ENCODE measurements at regions not wholly inside any gene's neighbourhood (a gene's known extent, or its start where the extent isn't known, plus 50 kb on each side); places are given as distances from the start of the nearest gene placed in this dataset.
A peak's percentile ranks its signal among the peaks of the same experiment; 100 is the strongest.

DNA sequence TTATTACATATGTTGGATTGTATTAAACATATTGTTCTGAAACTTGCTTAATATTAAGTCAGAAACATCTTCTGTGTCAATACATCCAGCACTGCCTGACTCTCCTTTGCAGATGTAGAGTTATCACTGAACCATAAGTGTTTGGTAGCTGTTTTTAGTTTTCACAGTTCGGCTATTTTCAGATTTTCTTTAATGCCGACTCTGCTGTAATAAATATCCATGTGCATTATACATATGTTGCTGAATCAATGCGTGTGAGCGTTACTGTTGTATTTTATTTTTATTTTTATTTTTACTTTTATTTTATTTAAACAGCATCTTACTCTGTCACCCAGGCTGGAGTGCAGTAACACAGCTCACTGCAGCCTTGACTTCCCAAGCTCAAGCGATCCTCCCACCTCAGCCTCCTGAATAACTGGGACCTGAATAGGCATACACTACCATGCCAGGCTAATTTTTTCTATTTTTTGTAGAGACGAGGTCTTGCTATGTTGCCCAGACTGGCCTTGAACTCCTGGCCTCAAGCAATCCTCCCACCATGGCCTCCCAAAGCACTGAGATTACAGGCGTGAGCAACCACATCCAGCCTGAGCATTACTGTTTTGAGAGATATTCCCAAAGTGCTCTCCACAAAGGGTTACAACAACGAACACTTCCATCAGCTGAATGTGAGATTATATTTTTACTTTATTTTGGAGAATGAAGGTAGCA lies 50.7 kb upstream of the NOCT start:
- DNase-seq (ENCODE audit: low spot score in 2 of 2) (no peak), FAIRE-seq (no peak)

DNA sequence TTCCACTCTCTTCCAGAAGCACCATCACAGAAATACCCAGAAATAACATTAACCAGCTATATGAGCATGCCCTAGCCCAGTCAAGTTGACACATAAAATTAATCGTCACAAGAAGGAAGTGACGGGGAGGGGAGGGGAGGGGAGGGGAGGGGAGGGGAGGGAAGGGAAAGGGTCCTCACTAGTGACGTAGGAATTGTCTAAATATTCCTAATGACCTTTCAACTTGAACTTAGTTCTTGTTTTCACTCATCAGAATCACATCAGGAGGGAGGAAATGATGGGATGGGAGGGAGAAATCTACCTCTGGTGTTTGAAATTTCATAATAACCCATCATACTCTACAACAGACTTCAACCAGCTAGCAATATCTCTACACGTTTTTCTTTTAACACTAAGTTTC lies 52.2 kb upstream of the NOCT start:
- DNase-seq (ENCODE audit: low spot score in 2 of 2) (no peak), FAIRE-seq (no peak)

- no peak for FAIRE-seq
These were observed 53.9 kb upstream of the NOCT start for GRCh38 chr4:138961664-138962063.

GRCh38 chr4:138961129-138961528 lies 54.5 kb upstream of the NOCT start:
- FAIRE-seq (no peak), DNase-seq (ENCODE audit: low spot score in 2 of 2) (no peak)

More at GRCh38 chr4:138961664-138962063, 53.9 kb upstream of the NOCT start:
- DNase-seq (ENCODE audit: low spot score in 2 of 2), result no peak

- no peak for DNase-seq (ENCODE audit: low spot score in 2 of 2)
- FAIRE-seq, result no peak
These were observed 55.3 kb upstream of the NOCT start for GRCh38 chr4:138960175-138960710.

GRCh38 chr4:138959097-138959815 lies 56.3 kb upstream of the NOCT start:
- FAIRE-seq (no peak), DNase-seq (ENCODE audit: low spot score in 2 of 2) (no peak)

DNA sequence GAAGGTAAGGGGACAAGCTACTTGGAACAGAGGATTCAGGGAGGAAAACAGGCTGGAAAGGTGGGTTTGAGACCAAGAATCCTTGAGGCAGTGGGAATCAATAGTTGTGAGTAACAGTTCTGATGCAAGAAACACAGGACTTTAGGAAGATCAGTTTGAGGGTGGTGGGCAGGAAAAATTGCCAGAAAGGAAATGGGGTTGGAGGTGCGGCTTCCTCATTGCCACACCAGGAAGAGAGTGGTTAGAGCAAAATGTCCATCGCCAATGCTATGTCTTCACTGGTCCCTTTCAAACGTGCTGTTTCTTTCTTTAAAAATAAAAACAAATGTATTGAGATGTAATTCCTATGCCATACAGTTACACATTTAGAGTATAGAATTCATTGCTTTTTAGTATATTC lies 57.1 kb upstream of the NOCT start:
- DNase-seq (ENCODE audit: low spot score in 2 of 2) (no peak), FAIRE-seq (no peak)

GRCh38 chr4:138957302-138957701 lies 58.3 kb upstream of the NOCT start:
- FAIRE-seq (no peak), DNase-seq (ENCODE audit: low spot score in 2 of 2) (no peak)

DNA sequence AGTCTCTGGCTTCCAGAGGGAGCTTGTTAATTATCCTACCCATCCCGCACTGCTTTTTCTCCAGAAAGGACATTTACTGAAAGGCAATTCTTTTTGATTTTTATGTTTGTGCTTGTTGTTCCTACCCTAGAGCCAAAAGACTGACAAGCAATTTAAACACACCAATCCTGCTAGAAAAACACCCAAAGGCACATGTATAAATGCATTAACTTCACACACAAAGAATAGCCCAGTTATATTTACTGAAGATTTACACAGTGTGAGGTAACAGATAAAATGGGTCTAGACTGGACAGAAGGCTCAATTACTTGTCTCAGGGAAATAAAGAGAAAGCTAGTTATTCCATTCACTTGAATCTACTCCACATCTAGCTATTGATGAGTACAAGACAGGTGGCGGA lies 61.2 kb upstream of the NOCT start:
- FAIRE-seq, result no peak
- no peak for DNase-seq (ENCODE audit: low spot score in 2 of 2)

- no peak for FAIRE-seq
- no peak for DNase-seq (ENCODE audit: low spot score in 2 of 2)
These were observed 61.6 kb upstream of the NOCT start for GRCh38 chr4:138953961-138954371.

DNA sequence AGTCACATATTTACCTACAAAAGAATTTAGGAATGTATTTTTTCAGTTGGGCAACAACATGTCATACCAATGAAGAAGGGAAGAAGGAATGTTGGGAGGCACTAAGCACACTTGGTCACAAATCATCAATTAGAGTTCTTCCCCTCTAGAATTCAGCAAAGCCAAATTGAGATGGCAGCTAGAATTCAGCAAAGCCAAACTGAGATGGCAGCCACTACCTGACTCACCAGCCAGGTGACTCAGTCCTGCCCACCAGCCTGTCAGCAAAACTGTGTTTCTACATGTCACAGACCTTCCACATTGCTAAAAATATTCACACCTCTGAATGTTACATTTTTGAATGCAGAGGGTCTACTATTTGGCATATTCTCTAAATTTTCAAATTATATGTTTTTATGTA lies 63.2 kb upstream of the NOCT start:
- DNase-seq (ENCODE audit: low spot score in 2 of 2), result no peak
- no peak for FAIRE-seq

DNA sequence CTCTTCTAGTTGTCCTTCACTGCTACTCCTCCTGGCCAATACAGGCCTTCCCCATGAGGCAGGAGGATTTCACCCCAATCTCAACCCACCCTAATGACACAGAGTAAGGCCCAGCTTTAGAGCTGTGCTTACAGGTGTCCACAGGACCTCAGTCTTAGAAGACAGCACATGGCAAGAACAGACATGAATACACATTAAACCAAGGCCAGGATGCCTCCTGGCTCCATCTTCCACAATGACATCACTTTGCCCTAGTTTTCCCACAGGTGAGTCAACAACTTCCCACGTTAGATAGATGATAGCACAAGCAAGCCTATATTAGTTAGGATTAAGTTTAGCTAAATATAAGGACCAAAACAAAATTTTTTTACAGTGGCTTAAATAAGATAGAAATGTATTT lies 63.8 kb upstream of the NOCT start:
- DNase-seq (ENCODE audit: low spot score in 2 of 2), result no peak
- FAIRE-seq, result no peak

- FAIRE-seq (no peak), DNase-seq (ENCODE audit: low spot score in 2 of 2) (no peak)
These were observed 65.7 kb upstream of the NOCT start for GRCh38 chr4:138949866-138950265.

GRCh38 chr4:138948918-138949317 lies 66.7 kb upstream of the NOCT start:
- FAIRE-seq (no peak), DNase-seq (ENCODE audit: low spot score in 2 of 2) (no peak)

DNA sequence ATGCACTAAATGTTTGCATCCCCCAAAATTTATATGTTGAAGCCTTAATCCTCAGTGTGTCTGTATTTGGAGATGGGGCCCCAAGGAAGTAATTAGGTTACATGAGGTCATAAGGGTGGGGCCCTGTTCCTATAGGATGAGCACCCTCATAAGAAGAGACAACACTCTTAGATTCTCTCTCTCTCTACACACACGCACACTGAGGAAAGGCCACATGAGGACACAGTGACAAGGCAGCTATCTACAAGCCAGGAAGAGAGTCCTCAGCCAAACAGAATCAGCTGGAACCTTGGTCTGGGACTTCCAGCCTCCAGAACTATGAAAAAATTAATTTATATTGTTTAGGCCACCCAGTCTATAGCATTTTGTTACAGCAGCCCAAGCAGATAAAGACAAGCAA lies 69.3 kb upstream of the NOCT start:
- FAIRE-seq, result no peak
- no peak for DNase-seq (ENCODE audit: low spot score in 2 of 2)

GRCh38 chr4:138945840-138946239 lies 69.7 kb upstream of the NOCT start:
- FAIRE-seq (no peak), DNase-seq (ENCODE audit: low spot score in 2 of 2) (no peak)

DNA sequence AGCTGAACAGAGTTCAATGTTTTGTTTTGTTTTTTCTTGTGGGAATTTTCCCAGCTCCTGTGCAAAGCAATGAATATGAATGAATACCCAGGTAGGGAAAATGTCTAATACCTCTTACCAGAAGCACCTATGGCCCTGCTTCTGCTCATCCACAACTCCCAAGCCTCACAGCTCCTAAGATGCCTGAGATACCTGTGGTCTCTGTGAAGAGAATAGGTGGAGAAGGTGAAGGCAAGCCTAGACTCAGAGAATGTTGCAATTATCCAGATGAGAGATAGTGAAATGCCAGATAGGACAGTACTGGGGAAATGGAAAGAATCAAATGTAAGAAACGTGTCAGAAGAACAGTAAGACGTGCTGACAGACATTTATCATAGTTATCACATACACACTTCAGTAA lies 70.2 kb upstream of the NOCT start:
- FAIRE-seq (no peak), DNase-seq (ENCODE audit: low spot score in 2 of 2) (no peak)

DNA sequence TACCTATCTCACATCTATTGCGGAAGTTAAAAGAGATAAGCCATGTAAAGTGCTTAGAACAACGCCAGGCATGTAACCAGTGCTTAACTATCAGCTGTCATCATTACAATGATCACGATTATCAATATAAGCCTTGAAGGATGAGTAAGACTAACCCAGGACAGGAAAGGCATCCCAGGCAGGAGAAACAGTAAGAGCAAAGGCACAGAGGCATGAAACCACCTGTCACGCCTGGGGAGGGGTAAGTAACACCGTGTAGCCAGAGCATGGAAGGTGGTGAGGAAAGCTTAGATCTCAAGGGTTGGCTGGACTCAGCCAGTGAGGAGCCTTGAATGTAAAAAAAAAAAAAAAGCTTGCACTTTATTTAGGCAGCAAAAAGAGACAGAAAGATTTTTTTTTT lies 71.7 kb upstream of the NOCT start:
- no peak for DNase-seq (ENCODE audit: low spot score in 2 of 2)
- no peak for FAIRE-seq

GRCh38 chr4:138941037-138941436 lies 74.5 kb upstream of the NOCT start:
- FAIRE-seq (no peak), DNase-seq (ENCODE audit: low spot score in 2 of 2) (no peak)

DNA sequence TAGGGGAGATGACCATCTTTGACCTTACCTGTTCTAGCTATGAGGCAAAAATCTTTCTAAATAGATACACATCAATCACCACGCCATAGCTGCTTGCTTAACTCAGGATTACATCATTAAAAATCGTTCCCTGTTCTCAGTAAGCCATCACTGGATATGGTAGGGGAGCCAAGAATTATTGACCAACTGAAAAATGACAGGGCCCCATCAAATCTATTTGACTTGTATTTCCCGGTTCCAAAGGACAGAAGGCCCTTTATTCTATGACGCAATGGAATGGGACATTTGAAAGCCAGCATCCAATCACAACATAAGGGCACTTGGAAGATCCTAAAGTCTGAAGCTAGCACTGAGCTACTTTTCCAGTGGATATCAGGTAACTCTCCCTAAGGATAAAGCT lies 75.6 kb upstream of the NOCT start:
- DNase-seq (ENCODE audit: low spot score in 2 of 2) (no peak), FAIRE-seq (no peak)

- FAIRE-seq, result peak; percentile 51
- peak in 1 of 2 donors; percentile 33 for DNase-seq (ENCODE audit: low spot score in 2 of 2)
These were observed 77.3 kb upstream of the NOCT start for GRCh38 chr4:138938366-138938690.

- FAIRE-seq (no peak), DNase-seq (ENCODE audit: low spot score in 2 of 2) (no peak)
These were observed 80.3 kb upstream of the NOCT start for GRCh38 chr4:138935135-138935807.
